Subcutaneous abdominal adipose tissue (tissue), 5 donors: ENCODE measurements at regions not wholly inside any gene's neighbourhood (a gene's known extent, or its start where the extent isn't known, plus 50 kb on each side); places are given as distances from the start of the nearest gene placed in this dataset.
"Not testable (repeated sequence)": the region's sequence is repeated elsewhere in the genome, so short reads cannot be mapped to it uniquely, and the experiment has no call there.

ENCODE experiments used
- H3K27ac ChIP-seq: one replicate; pipeline ENCODE4 v1.7.0; 2013; ENCODE audit warnings: low read depth, mild to moderate bottlenecking, inconsistent platforms, low read length, moderate library complexity
- H3K27me3 ChIP-seq, 5 donors: one replicate each; pipeline ENCODE4 v1.7.0; 2013; ENCODE audit warnings: low read length in 5 of 5, inconsistent platforms in 1 of 5; ENCODE audit not compliant: control insufficient read depth in 5 of 5, insufficient read depth in 4 of 5
- H3K36me3 ChIP-seq, 5 donors: one replicate each; pipeline ENCODE4 v1.7.0; 2013; ENCODE audit warnings: low read length in 5 of 5; ENCODE audit not compliant: control insufficient read depth in 5 of 5, insufficient read depth in 5 of 5
- H3K4me1 ChIP-seq, 5 donors: one replicate each; pipeline ENCODE4 v1.7.0; 2013; ENCODE audit warnings: low read length in 5 of 5, mild to moderate bottlenecking in 3 of 5, moderate library complexity in 1 of 5; ENCODE audit not compliant: control insufficient read depth in 5 of 5, insufficient read depth in 5 of 5
- H3K4me3 ChIP-seq, 5 donors: one replicate each; pipeline ENCODE4 v1.7.0; 2013; ENCODE audit warnings: low read length in 5 of 5, low read depth in 1 of 5
- H3K9ac ChIP-seq, 5 donors: one replicate each; pipeline ENCODE4 v1.7.0; 2013; ENCODE audit warnings: low read length in 5 of 5, mild to moderate bottlenecking in 4 of 5, moderate library complexity in 3 of 5
- H3K9me3 ChIP-seq, 5 donors: one replicate each; pipeline ENCODE4 v1.7.0; 2013; ENCODE audit warnings: low read length in 5 of 5; ENCODE audit not compliant: control insufficient read depth in 5 of 5
- donor health status: healthy.
- donor health status: healthy.
- donor health status: healthy.
- donor health status: healthy.
- donor health status: healthy.

GRCh38 chr18:22290004-22290403 lies 120.6 kb downstream of the GATA6 start:
- Histone ChIP-seq H3K36me3 (no peaks in the 10 kb centered on the region), H3K9ac (no peak overlapping the region), H3K27me3 (no peaks in the 10 kb centered on the region), H3K9me3 (no peaks in the 10 kb centered on the region), H3K4me1 (peaks cover 6 to 26% (median 23%) of the 10 kb centered on the region in 5 donors), H3K4me3 (no peak overlapping the region), H3K27ac (no peak overlapping the region)

DNA sequence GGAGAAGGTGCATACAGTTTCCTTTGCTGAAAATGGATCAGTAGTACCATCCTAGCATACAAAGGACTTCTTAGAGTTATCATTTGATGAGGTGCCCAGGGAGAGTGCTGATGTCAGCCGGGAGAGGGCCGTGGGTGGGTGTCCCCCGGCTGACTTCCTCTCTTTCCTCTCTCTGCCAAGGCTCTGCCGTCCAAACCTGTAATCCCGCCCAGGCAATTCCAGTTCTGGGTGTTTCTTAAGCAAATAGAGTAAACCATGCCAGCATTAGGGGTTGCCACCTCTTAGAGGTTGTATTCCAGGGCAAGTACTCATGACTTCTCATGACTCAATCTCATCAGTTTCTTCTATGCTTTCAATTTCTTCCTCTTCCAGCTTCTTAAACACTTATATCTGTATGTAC lies 117.2 kb downstream of the GATA6 start:
- no peaks in the 10 kb centered on the region for H3K36me3 ChIP-seq
- no peaks in the 10 kb centered on the region for H3K9me3 ChIP-seq
- no peaks in the 10 kb centered on the region for H3K27me3 ChIP-seq
- peak overlapping the region in 1 of 5 donors; percentile 23 for H3K4me3 ChIP-seq
- no peak overlapping the region for H3K27ac ChIP-seq
- H3K9ac ChIP-seq: no peak overlapping the region
- peaks cover 4 to 30% (median 22%) of the 10 kb centered on the region in 5 donors for H3K4me1 ChIP-seq

GRCh38 chr18:22285361-22286140 lies 116.2 kb downstream of the GATA6 start:
- no peaks in the 10 kb centered on the region for H3K36me3 ChIP-seq
- H3K9ac ChIP-seq: no peak overlapping the region
- H3K27me3 ChIP-seq: no peaks in the 10 kb centered on the region
- peaks cover 4 to 30% (median 22%) of the 10 kb centered on the region in 5 donors for H3K4me1 ChIP-seq
- H3K4me3 ChIP-seq: no peak overlapping the region
- no peak overlapping the region for H3K27ac ChIP-seq
- H3K9me3 ChIP-seq: no peaks in the 10 kb centered on the region

GRCh38 chr18:22284581-22285360 lies 115.4 kb downstream of the GATA6 start:
- H3K4me3 ChIP-seq: no peak overlapping the region
- H3K9me3 ChIP-seq: no peaks in the 10 kb centered on the region
- H3K9ac ChIP-seq: no peak overlapping the region
- H3K27me3 ChIP-seq: no peaks in the 10 kb centered on the region
- no peak overlapping the region for H3K27ac ChIP-seq
- H3K4me1 ChIP-seq: peaks cover 4 to 30% (median 22%) of the 10 kb centered on the region in 5 donors
- no peaks in the 10 kb centered on the region for H3K36me3 ChIP-seq

DNA sequence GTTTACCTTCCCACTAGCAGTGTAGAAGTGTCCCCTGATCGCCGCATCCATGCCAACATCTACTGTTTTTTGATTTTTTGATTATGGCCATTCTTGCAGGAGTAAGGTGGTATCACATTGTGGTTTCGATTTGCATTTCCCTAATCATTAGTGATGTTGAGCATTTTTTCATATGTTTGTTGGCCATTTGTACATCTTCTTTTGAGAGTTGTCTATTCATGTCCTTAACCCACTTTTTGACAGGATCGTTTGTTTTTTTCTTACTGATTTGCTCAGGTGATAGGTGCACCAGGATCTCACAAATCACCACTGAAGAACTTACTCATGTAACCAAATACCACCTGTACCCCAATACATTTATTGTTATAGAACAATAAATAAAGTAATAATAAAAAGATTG lies 114.5 kb downstream of the GATA6 start:
- not testable (repeated sequence) for H3K36me3 ChIP-seq, H3K27ac ChIP-seq, H3K9me3 ChIP-seq, H3K27me3 ChIP-seq, H3K9ac ChIP-seq, H3K4me3 ChIP-seq
- peaks cover 4 to 30% (median 22%) of the 10 kb centered on the region in 5 donors for H3K4me1 ChIP-seq

GRCh38 chr18:22283397-22283796 lies 114.0 kb downstream of the GATA6 start:
- Histone ChIP-seq H3K9ac (no peak overlapping the region), H3K27ac (no peak overlapping the region), H3K36me3 (no peaks in the 10 kb centered on the region), H3K4me3 (no peak overlapping the region), H3K27me3 (no peaks in the 10 kb centered on the region), H3K4me1 (peaks cover 4 to 30% (median 22%) of the 10 kb centered on the region in 5 donors), H3K9me3 (no peaks in the 10 kb centered on the region)

GRCh38 chr18:22283116-22283395 lies 113.7 kb downstream of the GATA6 start:
- H3K27ac ChIP-seq: no peak overlapping the region

DNA sequence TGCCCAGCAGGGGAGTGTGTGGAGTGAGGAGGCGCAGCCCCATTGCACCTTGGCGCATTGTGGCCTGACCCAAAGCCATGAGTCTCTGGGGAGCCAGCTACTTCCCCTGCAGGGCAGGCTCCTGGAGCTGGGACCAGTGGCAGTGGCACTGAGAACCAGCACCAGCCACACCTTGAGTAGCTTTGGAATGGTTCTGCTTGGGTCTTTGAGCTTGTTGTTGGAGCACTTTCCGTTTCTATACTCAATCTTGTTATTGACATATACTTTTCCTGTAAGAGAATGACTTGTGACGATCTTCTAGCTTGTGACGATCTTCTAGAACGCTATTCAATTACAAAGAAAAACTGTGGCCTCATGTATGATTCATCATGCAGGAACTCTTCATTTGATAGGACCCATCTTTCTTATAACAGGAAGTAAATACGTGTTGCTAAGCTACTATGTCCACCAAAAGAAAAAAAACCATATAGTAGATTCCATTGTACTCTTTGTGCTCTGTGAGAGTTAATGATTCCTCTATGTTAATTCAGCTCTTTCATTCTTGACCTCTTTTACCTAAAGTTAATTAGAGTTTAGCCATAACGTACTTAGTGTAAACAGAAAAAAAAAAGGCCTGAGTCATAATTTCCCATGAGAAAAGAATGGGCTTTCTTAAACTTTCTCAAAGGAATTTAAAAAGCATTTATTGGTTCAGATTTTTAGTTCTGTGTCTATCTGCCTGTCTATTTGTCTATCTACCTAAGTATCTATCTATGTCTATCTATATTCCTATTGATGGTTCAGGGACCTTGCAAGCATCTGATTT lies 113.1 kb downstream of the GATA6 start:
- H3K36me3 ChIP-seq: no peaks in the 10 kb centered on the region
- no peaks in the 10 kb centered on the region for H3K9me3 ChIP-seq
- peaks cover 4 to 30% (median 22%) of the 10 kb centered on the region in 5 donors for H3K4me1 ChIP-seq
- no peak overlapping the region for H3K9ac ChIP-seq
- no peak overlapping the region for H3K27ac ChIP-seq
- H3K4me3 ChIP-seq: no peak overlapping the region
- no peaks in the 10 kb centered on the region for H3K27me3 ChIP-seq

More at GRCh38 chr18:22283116-22283395, 113.7 kb downstream of the GATA6 start:
- no peaks in the 10 kb centered on the region for H3K27me3 ChIP-seq
- H3K9ac ChIP-seq: no peak overlapping the region
- peaks cover 4 to 30% (median 22%) of the 10 kb centered on the region in 5 donors for H3K4me1 ChIP-seq
- H3K9me3 ChIP-seq: no peaks in the 10 kb centered on the region
- no peak overlapping the region for H3K4me3 ChIP-seq
- no peaks in the 10 kb centered on the region for H3K36me3 ChIP-seq

- Histone ChIP-seq H3K9me3 (no peaks in the 10 kb centered on the region), H3K9ac (no peak overlapping the region), H3K27ac (no peak overlapping the region), H3K4me3 (no peak overlapping the region), H3K4me1 (peaks cover 3 to 13% (median 12%) of the 10 kb centered on the region in 5 donors), H3K27me3 (no peaks in the 10 kb centered on the region), H3K36me3 (no peaks in the 10 kb centered on the region)
Measured at GRCh38 chr18:22280453-22280750, 111.0 kb downstream of the GATA6 start.
